Heart left ventricle (tissue), 13 donors: ENCODE measurements at regions not wholly inside any gene's neighbourhood (a gene's known extent, or its start where the extent isn't known, plus 50 kb on each side); places are given as distances from the start of the nearest gene placed in this dataset.

Experiments used
- CTCF ChIP-seq, 12 donors: fragments of 200-600 bp; sonication (generic) in 4 of 12; IDR thresholded peaks; one replicate each; pipeline versions ENCODE4 v1.5.0 to v1.8.0; 2018 to 2022; ENCODE audit warnings: antibody characterized with exemption in 12 of 12, mild to moderate bottlenecking in 5 of 12
- POLR2A ChIP-seq, 2 donors: fragments of 450-650 bp; IDR thresholded peaks; one replicate each; pipeline ENCODE4 v1.6.1; 2017; ENCODE audit warnings: antibody characterized with exemption in 2 of 2, mild to moderate bottlenecking in 2 of 2, moderate library complexity in 2 of 2
- donor health status: ischemic (EF 13 %, LVEDD 7.1; RV severe dilation, severe dysfunction).
- donor health status: DM: no; HTN: yes; CAD: no.
- donor health status: DM: no; HTN: no; CAD: no.
- donor health status: ischemic (EF 25% LVEDD 6.9; RV normal size, moderate dysfunction).
- donor health status: ischemic (EF 25% LVEDD 5.7; RV mildly dilated, moderate dysfunction).
- donor health status: ischemic (EF 35%, LVEDD 5.7; RV mildly dilated, moderate dysfunction).
- donor health status: nonischemic (EF 11% LVEDD 7.7; RV severe dilation, severe dysfunction).
- donor health status: DM: yes; HTN: yes; CAD: no.
- donor health status: PGD.
- donor health status: ischemic (EF 29% LVEDD 5.4; RV normal size, mild dysfunction).
- donor health status: nonischemic (EF 23%, LVEDD 6.1; RV moderate dilation, normal function).

GRCh38 chr1:189821833-189822232, 655.8 kb downstream of the BRINP3 start:
- no peak for TF ChIP-seq POLR2A (IDR thresholded peaks at IDR 0.05)
- no peak for TF ChIP-seq CTCF (IDR thresholded peaks at IDR 0.05)
